ENCODE measurements at regions not wholly inside any gene's neighbourhood (a gene's known extent, or its start where the extent isn't known, plus 50 kb on each side); places are given as distances from the start of the nearest gene placed in this dataset.

GRCh38 chr4:119984996-119985395, 81.7 kb downstream of the MAD2L1 start:
- H3K4me1 ChIP-seq (ENCODE audit: low read depth), result no peaks in the 10 kb centered on the region
- H3K36me3 ChIP-seq (ENCODE audit: low read depth), result no peaks in the 10 kb centered on the region
- DNase-seq (no peak), ATAC-seq (no peak)
- intact Hi-C loops (cut with DNase I, micrococcal nuclease), result no loop called here
- no peak overlapping the region for H3K4me3 ChIP-seq
- TF ChIP-seq, protein P1, sequence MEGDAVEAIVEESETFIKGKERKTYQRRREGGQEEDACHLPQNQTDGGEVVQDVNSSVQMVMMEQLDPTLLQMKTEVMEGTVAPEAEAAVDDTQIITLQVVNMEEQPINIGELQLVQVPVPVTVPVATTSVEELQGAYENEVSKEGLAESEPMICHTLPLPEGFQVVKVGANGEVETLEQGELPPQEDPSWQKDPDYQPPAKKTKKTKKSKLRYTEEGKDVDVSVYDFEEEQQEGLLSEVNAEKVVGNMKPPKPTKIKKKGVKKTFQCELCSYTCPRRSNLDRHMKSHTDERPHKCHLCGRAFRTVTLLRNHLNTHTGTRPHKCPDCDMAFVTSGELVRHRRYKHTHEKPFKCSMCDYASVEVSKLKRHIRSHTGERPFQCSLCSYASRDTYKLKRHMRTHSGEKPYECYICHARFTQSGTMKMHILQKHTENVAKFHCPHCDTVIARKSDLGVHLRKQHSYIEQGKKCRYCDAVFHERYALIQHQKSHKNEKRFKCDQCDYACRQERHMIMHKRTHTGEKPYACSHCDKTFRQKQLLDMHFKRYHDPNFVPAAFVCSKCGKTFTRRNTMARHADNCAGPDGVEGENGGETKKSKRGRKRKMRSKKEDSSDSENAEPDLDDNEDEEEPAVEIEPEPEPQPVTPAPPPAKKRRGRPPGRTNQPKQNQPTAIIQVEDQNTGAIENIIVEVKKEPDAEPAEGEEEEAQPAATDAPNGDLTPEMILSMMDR (IDR thresholded peaks at IDR 0.05), result no peak
- H3K9me3 ChIP-seq, result no peaks in the 10 kb centered on the region

- intact Hi-C loops (cut with DNase I, micrococcal nuclease), result no loop called here
- H3K4me3 ChIP-seq, result no peak overlapping the region
These were observed 83.9 kb downstream of the MAD2L1 start for GRCh38 chr4:119982756-119983155.

DNA sequence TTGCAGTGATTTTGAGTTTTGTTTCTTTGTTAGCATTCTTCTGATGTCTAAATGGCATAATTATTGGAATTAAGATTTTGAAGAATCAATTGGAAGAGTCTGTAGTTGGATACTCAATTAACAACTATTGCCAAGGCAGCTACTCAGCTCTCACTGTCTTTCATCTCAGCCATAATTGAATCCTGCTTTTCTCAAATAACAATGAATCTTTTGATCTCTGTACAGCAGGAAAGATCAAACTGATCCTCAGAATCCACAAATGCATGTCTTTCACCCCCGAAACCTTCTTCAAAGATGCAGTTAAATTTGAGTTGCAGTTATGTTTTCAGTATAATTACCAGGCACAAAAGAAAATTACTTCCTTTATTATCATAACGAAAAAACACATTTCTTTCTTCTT, 86.2 kb downstream of the MAD2L1 start:
- intact Hi-C loops (cut with DNase I, micrococcal nuclease), result no loop called here
- Histone ChIP-seq H3K4me1 (ENCODE audit: low read depth) (no peaks in the 10 kb centered on the region), H3K36me3 (ENCODE audit: low read depth) (no peaks in the 10 kb centered on the region)

More at GRCh38 chr4:119982756-119983155, 83.9 kb downstream of the MAD2L1 start:
- TF ChIP-seq, protein P1 (IDR thresholded peaks at IDR 0.05), result no peak
- Histone ChIP-seq H3K4me1 (ENCODE audit: low read depth) (no peaks in the 10 kb centered on the region), H3K9me3 (no peaks in the 10 kb centered on the region), H3K36me3 (ENCODE audit: low read depth) (no peaks in the 10 kb centered on the region)
- ATAC-seq (no peak), DNase-seq (no peak)

DNA sequence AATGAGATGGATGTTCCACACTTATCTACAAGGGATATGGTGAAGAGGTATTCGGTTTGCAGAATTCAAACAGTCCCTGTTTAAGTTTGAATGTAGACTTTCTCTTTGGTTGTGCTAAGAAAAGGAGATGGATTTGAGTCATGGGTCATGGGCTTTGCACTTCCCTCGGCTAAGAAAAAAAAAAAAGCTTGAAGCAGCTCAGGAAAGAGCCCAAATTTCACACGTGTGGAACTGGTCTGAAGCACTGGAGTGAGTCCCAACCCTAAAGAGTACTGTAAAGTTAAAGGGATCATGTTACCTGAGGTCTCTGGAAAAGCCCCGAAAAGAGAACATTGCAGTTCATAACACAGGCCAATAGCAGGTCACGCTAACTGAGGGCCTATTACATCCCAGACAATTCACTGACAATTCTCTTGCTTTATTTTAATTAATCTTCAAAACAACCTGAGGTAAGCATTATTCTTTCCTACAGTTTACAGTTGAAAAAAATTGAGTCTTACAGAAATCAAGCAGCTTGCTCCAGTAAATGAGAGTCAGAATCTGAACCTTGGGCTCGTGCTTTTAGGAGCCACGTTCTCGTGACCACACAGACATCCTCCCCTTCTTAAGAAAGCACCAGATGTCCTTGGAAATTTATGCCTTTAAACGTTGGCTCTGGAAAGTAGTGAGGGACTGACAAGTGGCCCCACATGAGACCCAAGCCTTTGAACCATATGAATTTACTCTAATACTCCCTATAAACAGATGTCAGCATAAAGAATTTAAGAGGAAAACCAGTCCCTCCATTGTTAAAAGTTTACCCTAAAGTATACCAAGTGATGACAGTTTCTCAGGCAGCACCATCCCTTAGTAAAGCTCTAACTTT, 89.3 kb downstream of the MAD2L1 start:
- no peaks in the 10 kb centered on the region for H3K4me1 ChIP-seq (ENCODE audit: low read depth)
- DNase-seq (no peak), ATAC-seq (no peak)
- no peaks in the 10 kb centered on the region for H3K36me3 ChIP-seq (ENCODE audit: low read depth)
- TF ChIP-seq, protein P1 (IDR thresholded peaks at IDR 0.05), result no peak
- no peaks in the 10 kb centered on the region for H3K9me3 ChIP-seq
- no peak overlapping the region for H3K4me3 ChIP-seq
- intact Hi-C loops (cut with DNase I, micrococcal nuclease), result no loop called here

More for the DNA sequence above, 86.2 kb downstream of the MAD2L1 start:
- TF ChIP-seq, protein P1 (IDR thresholded peaks at IDR 0.05), result no peak
- Histone ChIP-seq H3K9me3 (no peaks in the 10 kb centered on the region), H3K4me3 (no peak overlapping the region)
- DNase-seq (no peak), ATAC-seq (no peak)

GRCh38 chr4:119971431-119972084, 95.1 kb downstream of the MAD2L1 start:
- Histone ChIP-seq H3K4me3 (no peak overlapping the region), H3K4me1 (ENCODE audit: low read depth) (no peaks in the 10 kb centered on the region), H3K36me3 (ENCODE audit: low read depth) (no peaks in the 10 kb centered on the region), H3K9me3 (no peaks in the 10 kb centered on the region)
- DNase-seq, result no peak
- intact Hi-C loops (cut with DNase I, micrococcal nuclease), result no loop called here
- TF ChIP-seq, protein P1 (IDR thresholded peaks at IDR 0.05), result no peak
- no peak for ATAC-seq

Measured in mucosa of descending colon (tissue), 3 donors.